ENCODE measurements at regions not wholly inside any gene's neighbourhood (a gene's known extent, or its start where the extent isn't known, plus 50 kb on each side); places are given as distances from the start of the nearest gene placed in this dataset.
A peak's percentile ranks its signal among the peaks of the same experiment; 100 is the strongest.

DNA sequence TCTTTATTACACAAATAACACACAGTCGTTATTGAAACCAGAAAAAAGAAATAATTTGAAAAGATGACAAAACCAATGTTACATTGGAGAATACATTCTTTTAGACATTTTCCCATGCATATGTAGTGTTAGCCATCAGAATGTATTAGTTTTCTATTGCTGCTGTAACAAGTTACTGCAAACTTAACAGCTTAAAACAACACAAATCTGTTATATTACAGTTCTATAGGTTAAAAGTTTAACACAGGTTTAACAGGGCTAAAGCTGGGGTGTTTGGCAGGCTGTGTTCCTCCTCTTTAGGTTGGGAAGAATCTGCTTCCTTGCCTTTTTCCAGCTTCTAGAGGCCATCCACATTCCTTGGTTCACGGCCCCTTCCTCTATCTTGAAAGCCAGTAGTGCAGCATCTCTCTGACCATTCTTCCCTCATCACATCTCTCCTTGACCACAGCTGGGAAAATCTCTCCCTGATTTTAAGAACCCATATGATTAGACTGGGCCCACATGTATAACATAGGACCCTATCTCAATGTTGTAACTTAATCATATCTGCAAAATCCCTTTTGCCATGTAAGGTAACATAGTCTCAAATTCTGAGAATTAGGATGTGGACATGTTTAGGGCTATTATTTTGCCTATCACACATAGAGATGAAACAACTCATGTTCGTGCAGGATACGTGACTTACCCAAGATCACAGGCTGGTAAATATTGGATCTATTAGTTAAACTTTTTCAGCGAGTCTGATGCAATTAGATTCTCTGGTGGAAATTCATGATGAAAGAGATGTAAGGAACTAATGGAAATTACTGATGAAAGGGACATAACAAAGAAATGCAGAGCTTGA lies 145.4 kb upstream of the TMEM170B start (continued):
- peak; percentile 84 for TF ChIP-seq ARID3A (IDR thresholded peaks at IDR 0.05; ENCODE audit: low read depth, low read length)
- TF ChIP-seq MIER2 (CRISPR knock-in tag; IDR thresholded peaks at IDR 0.05): no peak
- TF ChIP-seq ZNF709 (CRISPR knock-in tag; IDR thresholded peaks at IDR 0.05): no peak
- no peak for TF ChIP-seq ZFP91 (CRISPR knock-in tag; IDR thresholded peaks at IDR 0.05; ENCODE audit: borderline replicate concordance)
- peak; percentile 71; the same call in 1 of the 2 replicates for TF ChIP-seq DDIT3 (CRISPR knock-in tag; IDR thresholded peaks at IDR 0.05)
- peak; percentile 80 for TF ChIP-seq NR2F2 (IDR thresholded peaks at IDR 0.05; ENCODE audit: borderline replicate concordance, low read depth)
- peak; percentile 91 for TF ChIP-seq HNF1A (IDR thresholded peaks at IDR 0.05; ENCODE audit: low read depth)
- TF ChIP-seq HNF1A (CRISPR knock-in tag; IDR thresholded peaks at IDR 0.05; ENCODE audit: borderline replicate concordance): no peak
- no peak for TF ChIP-seq DNMT3B (CRISPR knock-in tag; conservative IDR thresholded peaks at IDR 0.05)
- no peak for TF ChIP-seq MZF1 (CRISPR knock-in tag; IDR thresholded peaks at IDR 0.05; ENCODE audit: borderline replicate concordance)
- TF ChIP-seq SRSF4 (IDR thresholded peaks at IDR 0.05; ENCODE audit: low read depth, low read length, poor library complexity, severe bottlenecking): no peak
- no peak; the same call in 1 of the 2 replicates for TF ChIP-seq ZNF431 (CRISPR knock-in tag; IDR thresholded peaks at IDR 0.05; ENCODE audit: borderline replicate concordance, low read depth)
- no peak for TF ChIP-seq TAF1 (CRISPR knock-in tag; IDR thresholded peaks at IDR 0.05)
- TF ChIP-seq FOXP4 (CRISPR knock-in tag; IDR thresholded peaks at IDR 0.05): peak; percentile 80
- TF ChIP-seq ZFP1 (CRISPR knock-in tag; IDR thresholded peaks at IDR 0.05): peak; percentile 25; the same call in 1 of the 2 replicates
- 0 out of 2 replicates have a peak, but pooled peaks have one; percentile 0 for TF ChIP-seq NKX3-1 (CRISPR knock-in tag; IDR thresholded peaks at IDR 0.05)
- peak; percentile 14 for TF ChIP-seq CCAR2 (optimal IDR thresholded peaks at IDR 0.05; ENCODE audit: low read depth, low read length)

Data from HepG2 (cell line).